Testis (tissue), 2 donors: ENCODE measurements at regions not wholly inside any gene's neighbourhood (a gene's known extent, or its start where the extent isn't known, plus 50 kb on each side); places are given as distances from the start of the nearest gene placed in this dataset.

Source experiments
- DNase-seq: peaks from one replicate; pipeline ENCODE4 v3.0.0-alpha.2; 2019
- H3K27ac ChIP-seq, 2 donors: fragments of 200-600 bp; sonication (generic); one replicate each; pipeline ENCODE4 v1.5.1; 2019
- H3K27me3 ChIP-seq: fragments of 200-600 bp; sonication (generic); one replicate; pipeline ENCODE4 v1.5.1; 2019
- H3K36me3 ChIP-seq: fragments of 200-600 bp; sonication (generic); one replicate; pipeline ENCODE4 v1.5.1; 2017; ENCODE audit warnings: low read depth; ENCODE audit errors: missing control alignments
- H3K4me1 ChIP-seq: fragments of 200-600 bp; sonication (generic); one replicate; pipeline ENCODE4 v1.5.1; 2019
- H3K4me3 ChIP-seq, 2 donors: fragments of 200-600 bp; sonication (generic); one replicate each; pipeline ENCODE4 v1.5.1; 2017 to 2019
- H3K9me3 ChIP-seq: fragments of 200-600 bp; sonication (generic); one replicate; pipeline ENCODE4 v1.5.1; 2017
- POLR2A ChIP-seq: fragments of 450-650 bp; IDR thresholded peaks from one replicate; pipeline ENCODE4 v1.6.1; 2017; ENCODE audit warnings: antibody characterized with exemption, mild to moderate bottlenecking, moderate library complexity
- WGBS, 2 donors: methylation state at CpG; one replicate each; pipeline ENCODE4 v1.1.5; 2018; 5-methylcytosine and 5-hydroxymethylcytosine counted together
- intact Hi-C: fragments of 100-400 bp; cut with DNase I; formaldehyde crosslinking; loops from one replicate; pipeline ENCODE4 v1.15.1; 2023; ENCODE audit warnings: low total_unique reads
- TF ChIP-seq, protein P1 (sequence below), 3 experiments: fragments of 450-650 bp in 2 of 3; fragments of 200-600 bp in 1 of 3; sonication (generic) in 1 of 3; IDR thresholded peaks; one replicate each; pipeline ENCODE4 v1.5.1; 2016 to 2019; ENCODE audit warnings: antibody characterized with exemption in 3 of 3, mild to moderate bottlenecking in 2 of 3, moderate library complexity in 1 of 3

GRCh38 chr3:105238367-105238766 is 128.3 kb upstream of the ALCAM start:
- TF ChIP-seq, protein P1, sequence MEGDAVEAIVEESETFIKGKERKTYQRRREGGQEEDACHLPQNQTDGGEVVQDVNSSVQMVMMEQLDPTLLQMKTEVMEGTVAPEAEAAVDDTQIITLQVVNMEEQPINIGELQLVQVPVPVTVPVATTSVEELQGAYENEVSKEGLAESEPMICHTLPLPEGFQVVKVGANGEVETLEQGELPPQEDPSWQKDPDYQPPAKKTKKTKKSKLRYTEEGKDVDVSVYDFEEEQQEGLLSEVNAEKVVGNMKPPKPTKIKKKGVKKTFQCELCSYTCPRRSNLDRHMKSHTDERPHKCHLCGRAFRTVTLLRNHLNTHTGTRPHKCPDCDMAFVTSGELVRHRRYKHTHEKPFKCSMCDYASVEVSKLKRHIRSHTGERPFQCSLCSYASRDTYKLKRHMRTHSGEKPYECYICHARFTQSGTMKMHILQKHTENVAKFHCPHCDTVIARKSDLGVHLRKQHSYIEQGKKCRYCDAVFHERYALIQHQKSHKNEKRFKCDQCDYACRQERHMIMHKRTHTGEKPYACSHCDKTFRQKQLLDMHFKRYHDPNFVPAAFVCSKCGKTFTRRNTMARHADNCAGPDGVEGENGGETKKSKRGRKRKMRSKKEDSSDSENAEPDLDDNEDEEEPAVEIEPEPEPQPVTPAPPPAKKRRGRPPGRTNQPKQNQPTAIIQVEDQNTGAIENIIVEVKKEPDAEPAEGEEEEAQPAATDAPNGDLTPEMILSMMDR (IDR thresholded peaks at IDR 0.05) = no peak
- TF ChIP-seq POLR2A = no peak
- DNase-seq = no peak
- H3K27me3 ChIP-seq = no peaks in the 10 kb centered on the region
- intact Hi-C loops = no loop called here
- H3K36me3 ChIP-seq = no peaks in the 10 kb centered on the region
- H3K4me3 ChIP-seq = no peak overlapping the region
- H3K9me3 ChIP-seq = no peaks in the 10 kb centered on the region
- 43 to 65% methylated on average over 1 of the region's 1 CpG for WGBS, 2 donors
- no peaks in the 10 kb centered on the region for H3K4me1 ChIP-seq
- no peak overlapping the region for H3K27ac ChIP-seq

- 86 to 90% methylated on average over 2 of the region's 2 CpGs for WGBS, 2 donors
- H3K27me3 ChIP-seq = no peaks in the 10 kb centered on the region
- intact Hi-C loops = no loop called here
Measured at GRCh38 chr3:105243076-105243475, 123.6 kb upstream of the ALCAM start.

GRCh38 chr3:105246536-105246935 is 120.2 kb upstream of the ALCAM start:
- H3K4me3 ChIP-seq = no peak overlapping the region
- no peak for DNase-seq
- 76 to 85% methylated on average over 3 of the region's 3 CpGs for WGBS, 2 donors
- no peaks in the 10 kb centered on the region for H3K27me3 ChIP-seq
- no peaks in the 10 kb centered on the region for H3K36me3 ChIP-seq
- H3K9me3 ChIP-seq = no peaks in the 10 kb centered on the region
- intact Hi-C loops = no loop called here
- H3K4me1 ChIP-seq = no peaks in the 10 kb centered on the region
- no peak for TF ChIP-seq POLR2A
- TF ChIP-seq, protein P1 (IDR thresholded peaks at IDR 0.05) = no peak
- no peak overlapping the region for H3K27ac ChIP-seq

More at GRCh38 chr3:105243076-105243475, 123.6 kb upstream of the ALCAM start:
- H3K4me1 ChIP-seq = no peaks in the 10 kb centered on the region
- H3K9me3 ChIP-seq = no peaks in the 10 kb centered on the region
- H3K27ac ChIP-seq = no peak overlapping the region
- no peaks in the 10 kb centered on the region for H3K36me3 ChIP-seq
- TF ChIP-seq, protein P1 (IDR thresholded peaks at IDR 0.05) = no peak
- no peak for TF ChIP-seq POLR2A
- H3K4me3 ChIP-seq = no peak overlapping the region
- no peak for DNase-seq

DNA sequence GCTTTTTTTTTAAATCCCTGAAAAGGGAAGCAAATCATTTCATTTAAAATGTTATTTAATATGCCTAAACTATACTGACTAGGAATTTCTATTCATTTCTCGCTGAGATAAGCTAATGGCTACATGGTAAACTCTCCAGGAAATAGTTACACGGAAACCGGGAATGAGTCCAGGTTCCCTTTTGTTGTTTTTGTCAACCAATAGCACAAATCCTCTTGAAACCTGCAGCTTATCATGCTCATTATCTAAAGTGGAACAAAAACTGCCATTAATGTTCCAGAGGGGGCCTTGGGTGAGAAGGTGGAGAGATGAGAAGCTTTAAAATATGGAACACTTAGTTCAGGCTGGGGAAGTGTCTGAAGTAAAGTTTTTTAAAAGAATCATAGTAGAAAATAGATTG is 113.5 kb upstream of the ALCAM start:
- TF ChIP-seq POLR2A = no peak
- TF ChIP-seq, protein P1 (IDR thresholded peaks at IDR 0.05) = no peak
- Histone ChIP-seq H3K36me3 (no peaks in the 10 kb centered on the region), H3K4me3 (no peak overlapping the region), H3K27me3 (no peaks in the 10 kb centered on the region), H3K4me1 (no peaks in the 10 kb centered on the region), H3K9me3 (no peaks in the 10 kb centered on the region), H3K27ac (no peak overlapping the region)
- intact Hi-C loops = no loop called here
- DNase-seq = no peak
- 33 to 38% methylated on average over 3 of the region's 3 CpGs for WGBS, 2 donors

DNA sequence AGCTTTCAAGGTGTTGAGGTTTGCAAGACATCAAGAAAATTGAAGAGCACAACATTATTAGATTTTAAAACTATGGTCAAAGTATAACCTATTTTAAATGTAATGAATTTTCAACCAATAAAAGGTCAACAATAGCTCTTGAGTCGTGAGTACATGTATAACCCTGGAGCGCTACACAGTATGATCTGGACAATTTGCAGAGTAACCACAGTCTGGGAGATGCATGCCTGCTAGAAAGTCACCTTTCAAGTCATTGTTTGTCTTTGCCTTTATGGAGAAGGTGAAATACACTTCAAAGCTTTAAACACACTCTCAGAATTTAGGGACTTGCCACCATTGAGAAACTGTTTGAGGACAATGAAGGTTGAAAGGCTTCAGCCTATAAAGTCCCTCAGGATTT is 112.6 kb upstream of the ALCAM start:
- WGBS, 2 donors = 94 to 97% methylated on average over 2 of the region's 2 CpGs
- no peaks in the 10 kb centered on the region for H3K27me3 ChIP-seq
- H3K4me3 ChIP-seq = no peak overlapping the region
- TF ChIP-seq, protein P1 (IDR thresholded peaks at IDR 0.05) = no peak
- TF ChIP-seq POLR2A = no peak
- no peak overlapping the region for H3K27ac ChIP-seq
- no peak for DNase-seq
- no peaks in the 10 kb centered on the region for H3K36me3 ChIP-seq
- no peaks in the 10 kb centered on the region for H3K4me1 ChIP-seq
- H3K9me3 ChIP-seq = no peaks in the 10 kb centered on the region
- intact Hi-C loops = no loop called here
